NCI-H446 treated with DMSO at 0.1 percent for 48 hours (cell line): ENCODE measurements at regions not wholly inside any gene's neighbourhood (a gene's known extent, or its start where the extent isn't known, plus 50 kb on each side); places are given as distances from the start of the nearest gene placed in this dataset.
A peak's percentile ranks its signal among the peaks of the same experiment; 100 is the strongest.

Experiments used
- DNase-seq: peaks from one replicate; lab custom pipeline; 2025; lab: John Stamatoyannopoulos, UW

DNA sequence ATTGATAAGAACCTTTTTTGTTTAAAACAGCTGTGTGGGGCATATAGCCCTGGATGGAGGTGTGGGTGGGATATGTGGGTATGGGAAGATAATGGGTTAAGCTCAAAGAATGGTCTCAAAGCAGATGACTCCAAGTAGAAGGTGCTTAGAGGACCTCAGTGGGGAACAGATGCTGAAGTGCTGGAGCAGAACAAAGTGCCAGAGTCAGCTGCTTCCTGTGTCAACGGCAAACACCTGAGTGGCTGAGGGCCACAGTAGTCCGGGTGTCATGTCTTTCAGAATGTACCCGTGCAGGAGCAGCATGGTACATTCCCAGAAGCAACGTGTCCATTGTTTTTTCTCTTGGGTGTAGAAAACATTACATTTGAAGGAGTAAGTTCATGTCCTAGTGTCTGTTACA, 210.6 kb downstream of the CCNG2 start:
- no peak for DNase-seq

DNA sequence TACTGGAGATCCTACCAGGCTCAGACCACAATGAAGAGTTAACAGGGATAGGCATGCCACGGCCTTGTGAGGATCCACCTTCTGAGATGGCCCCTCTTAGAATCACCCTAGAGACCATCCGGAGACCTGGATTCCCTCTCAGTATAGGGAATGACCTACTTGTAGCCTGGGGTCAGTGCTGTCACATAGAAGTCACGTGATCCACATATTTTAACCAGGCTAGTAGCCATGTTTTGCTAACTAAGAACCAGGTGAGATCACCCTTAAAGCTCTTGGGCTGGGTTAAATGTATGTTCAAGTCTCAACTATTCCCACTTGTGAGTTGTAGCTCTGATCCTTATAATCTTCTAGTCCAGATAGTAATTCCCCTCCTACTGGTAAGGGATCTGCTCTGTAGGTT, 215.4 kb downstream of the CCNG2 start:
- DNase-seq = no peak

DNA sequence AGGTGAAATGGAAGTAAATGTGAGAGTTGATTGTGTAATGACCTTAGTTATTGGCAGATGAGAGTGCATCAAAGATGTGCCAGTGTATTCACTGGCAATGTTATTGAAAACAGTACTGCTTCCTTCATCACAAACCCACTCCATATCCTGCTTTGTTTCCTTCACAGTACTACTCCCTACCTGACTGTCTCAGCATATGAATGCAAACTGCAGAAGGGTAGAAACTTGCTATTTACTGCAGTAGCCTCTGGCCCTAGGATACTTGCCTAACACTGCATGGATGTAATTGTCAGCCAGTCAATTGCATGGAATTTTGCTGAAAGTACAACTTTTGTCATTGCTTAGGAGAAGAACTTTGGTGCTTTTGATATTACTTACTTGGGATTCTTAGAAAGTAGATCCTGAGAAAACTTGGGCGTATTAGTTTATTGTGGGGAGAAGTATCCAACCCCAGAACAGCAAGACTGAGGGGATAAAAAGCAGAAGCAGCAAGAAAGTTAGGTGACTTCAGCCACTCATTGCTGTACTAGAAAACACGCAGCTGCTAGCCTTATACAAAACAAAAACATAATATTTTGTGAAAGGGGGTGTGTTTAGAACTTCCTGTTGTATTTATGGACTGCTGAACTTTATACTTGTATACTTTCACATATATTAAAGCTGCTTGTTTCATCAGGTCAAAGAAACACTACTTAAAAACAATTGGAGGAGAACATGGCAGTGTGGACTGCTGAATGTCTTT, 219.0 kb downstream of the CCNG2 start:
- no peak for DNase-seq

DNA sequence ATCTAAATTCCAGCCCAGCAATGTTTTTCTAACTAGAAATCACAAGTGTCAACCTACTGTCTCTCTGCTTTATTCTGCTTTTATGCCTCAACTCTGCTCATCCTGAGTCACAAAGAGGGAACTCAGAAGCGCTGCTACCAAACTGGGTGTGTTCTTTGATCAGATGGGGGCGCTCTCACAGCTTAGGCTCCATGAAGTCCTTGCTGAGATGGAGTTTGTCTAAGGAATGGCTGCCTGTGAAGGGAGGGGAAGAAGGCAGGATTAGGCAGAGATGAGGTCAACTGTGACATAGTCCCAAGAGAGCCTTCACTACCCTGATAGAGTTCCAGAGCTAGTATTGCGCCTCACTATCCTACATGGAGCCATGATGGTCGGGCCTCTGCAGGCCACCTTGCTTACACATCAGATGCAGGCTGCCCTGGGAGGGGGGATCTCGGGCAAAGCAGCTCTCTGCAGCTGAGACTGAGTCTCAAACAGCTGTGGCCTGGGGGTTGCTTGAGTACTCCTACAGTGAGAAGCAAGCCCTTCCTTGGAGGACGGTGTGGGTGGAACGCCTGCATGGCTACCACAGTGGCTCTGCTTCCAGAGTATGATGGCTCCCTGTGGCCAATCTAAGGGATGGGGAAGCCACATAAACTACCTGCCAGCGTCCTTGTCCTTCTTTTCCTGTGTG, 219.9 kb downstream of the CCNG2 start:
- DNase-seq = no peak

DNA sequence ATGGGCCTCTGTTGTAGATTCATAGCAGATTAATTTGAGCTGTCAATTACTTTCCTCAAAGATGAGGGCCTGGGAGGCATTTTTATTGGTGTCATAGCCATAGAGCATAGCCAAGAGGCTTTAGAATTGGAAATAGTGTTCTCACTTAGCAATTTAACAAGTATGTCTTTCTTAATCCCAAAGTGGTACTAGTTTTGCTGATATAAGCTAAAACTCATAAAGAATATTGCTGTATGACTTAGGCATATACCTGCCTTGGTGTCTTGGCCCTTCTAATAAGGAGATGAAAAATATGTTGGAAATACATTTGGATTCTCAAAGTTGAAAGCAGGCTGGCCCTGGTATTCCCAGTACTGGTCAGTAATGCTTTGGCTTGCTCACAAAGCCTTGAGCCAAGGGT, 221.5 kb upstream of the CXCL13 start:
- no peak for DNase-seq

DNA sequence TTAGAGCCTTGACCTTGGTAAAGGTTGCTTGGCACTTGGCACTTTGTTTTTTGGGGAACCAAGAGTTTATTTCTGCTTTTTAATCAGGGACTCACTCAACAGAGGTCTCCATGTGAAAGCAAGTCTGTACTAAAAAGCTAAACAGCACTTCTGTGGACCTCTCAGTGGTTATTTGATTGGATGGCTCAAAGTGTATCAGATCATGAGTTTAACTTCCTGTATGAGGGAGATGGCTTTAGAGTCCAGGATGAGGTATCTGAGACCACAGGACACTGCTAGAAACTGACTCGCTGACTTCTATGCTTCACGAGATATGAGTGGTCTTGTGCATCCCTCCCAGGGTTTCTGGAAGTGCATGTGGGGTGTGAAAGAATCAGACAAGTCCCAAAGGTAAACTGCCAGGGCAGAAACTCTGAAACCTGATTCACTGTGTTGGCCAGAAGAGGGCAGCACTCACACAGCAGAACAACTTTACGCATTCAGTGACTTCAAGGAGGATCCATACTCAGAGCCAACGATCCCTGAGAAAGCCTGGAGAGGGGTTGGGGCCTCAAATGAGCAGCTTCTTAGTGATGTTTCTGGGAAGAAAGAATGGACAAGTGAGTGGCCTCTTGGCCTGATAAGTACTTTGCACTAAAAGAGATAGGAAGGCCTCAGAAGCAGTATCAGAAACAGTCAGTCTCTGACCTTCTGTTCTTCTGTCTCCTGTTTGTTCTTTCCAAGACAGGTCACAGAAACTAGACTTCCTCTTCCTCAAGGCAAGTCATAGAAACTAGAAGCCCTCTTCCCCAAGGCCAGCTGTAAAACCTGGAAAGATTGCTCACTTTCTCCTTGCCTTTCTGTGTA, 220.3 kb upstream of the CXCL13 start:
- peak; percentile 2 for DNase-seq

DNA sequence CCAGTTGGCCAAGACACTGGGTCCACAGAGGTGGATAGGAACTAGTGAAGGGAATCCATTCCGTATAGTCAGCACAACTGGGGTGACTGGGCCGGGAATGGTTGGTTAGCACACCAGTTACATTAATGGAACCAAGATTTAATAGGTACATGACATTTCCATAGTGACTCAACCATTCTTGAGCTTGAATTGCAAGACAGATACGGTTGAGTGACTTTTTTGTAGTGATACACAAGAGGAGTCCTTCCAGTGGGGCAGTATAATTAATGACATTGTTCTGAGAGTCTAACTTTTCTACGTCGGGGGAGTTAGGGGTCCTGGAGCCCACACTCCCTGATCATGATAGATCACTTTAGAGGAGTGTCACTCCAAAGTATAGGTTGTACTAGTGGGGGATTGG, 211.6 kb upstream of the CXCL13 start:
- DNase-seq = no peak

DNA sequence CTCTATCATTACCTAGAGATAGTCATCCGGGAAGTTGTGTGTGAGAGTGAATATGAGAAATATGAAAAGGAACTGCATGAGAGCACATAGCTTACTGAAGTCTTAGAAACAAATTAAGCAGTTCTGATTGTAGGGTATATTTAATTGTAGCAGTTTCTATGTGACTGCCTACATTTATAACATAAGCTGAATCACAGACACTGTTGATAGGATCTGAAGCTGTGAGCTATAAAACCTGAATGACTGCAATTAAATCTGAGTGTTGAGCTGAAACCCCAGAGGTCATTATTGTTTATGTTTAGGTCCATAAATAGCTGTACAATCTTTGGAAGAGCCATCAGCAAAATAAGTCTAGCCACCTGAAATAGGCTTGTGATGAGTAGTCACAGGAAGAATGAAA, 210.1 kb upstream of the CXCL13 start:
- DNase-seq = no peak

DNA sequence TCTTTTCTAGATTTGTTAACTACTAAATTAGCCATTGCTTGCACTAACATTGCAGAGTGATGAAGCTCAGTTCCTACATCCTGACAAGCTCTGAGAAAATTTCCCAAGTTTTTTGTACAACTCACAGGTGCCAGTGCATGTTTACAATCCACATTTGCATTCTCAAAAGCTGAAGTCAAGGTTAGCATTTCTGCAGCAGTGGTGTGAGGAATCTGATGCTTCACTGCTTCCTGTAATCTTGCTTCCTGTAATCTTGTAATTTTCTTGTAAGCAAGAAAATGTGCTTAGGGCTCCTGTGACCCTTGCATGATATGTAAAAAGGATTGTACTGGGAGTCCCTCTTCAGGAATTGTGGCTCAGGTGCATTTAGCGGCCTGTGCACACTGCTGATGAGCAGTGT, 207.4 kb upstream of the CXCL13 start:
- no peak for DNase-seq

DNA sequence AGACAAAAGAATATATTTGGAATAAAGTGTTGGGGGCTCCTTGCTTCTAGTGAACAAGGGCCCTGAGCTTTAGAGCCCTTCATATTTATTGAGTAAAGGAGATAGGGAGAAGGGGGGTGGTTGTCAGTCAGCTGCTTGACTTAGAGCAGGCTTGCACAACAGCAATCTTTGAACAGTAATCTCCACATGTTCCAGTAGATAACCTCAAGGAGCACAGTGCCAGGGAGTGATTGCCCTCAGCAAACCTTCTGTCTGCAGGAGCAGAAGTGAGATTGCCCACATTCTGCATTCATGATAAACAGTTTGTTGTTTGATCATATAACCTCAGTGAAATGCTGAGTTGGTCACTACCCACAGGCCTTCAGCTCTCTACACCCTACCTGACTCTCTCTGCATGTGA, 205.8 kb upstream of the CXCL13 start:
- no peak for DNase-seq

DNA sequence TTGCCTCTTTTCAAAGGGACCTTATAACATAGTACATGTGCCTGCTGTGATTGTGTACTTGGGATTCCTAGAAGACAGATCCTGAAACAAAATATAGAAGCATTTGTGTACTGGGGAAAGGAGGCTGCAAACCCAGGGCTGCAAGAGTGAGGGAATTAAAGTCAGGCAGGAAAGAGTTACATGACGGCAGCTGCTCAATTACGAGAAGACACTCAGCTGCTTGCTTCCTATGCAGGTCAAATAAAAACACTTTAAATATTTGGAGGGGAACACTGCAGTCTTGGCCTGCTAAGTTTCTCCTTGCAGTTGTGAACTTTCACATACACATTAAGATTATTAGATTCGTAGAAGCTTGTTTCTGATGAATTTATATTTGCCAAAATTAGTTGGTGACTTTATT, 191.9 kb upstream of the CXCL13 start:
- DNase-seq = no peak

DNA sequence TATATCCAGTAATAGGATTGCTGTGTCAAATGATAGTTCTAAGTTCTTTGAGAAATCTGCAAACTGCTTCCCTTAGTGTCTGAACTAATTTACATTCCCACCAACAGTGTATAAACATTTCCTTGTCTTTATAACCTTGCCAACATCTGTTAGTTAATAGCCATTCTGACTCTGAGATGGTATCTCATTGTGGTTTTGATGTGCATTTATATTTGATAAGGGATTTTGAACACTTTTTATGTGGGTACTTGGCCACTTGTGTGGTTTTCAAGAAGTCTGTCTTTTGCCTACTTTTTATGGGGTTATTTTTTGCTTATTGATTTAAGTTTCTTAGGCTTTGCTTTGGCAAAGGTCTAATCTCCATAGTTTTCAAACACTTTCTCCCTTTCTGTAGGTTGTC, 189.9 kb upstream of the CXCL13 start:
- DNase-seq = no peak

DNA sequence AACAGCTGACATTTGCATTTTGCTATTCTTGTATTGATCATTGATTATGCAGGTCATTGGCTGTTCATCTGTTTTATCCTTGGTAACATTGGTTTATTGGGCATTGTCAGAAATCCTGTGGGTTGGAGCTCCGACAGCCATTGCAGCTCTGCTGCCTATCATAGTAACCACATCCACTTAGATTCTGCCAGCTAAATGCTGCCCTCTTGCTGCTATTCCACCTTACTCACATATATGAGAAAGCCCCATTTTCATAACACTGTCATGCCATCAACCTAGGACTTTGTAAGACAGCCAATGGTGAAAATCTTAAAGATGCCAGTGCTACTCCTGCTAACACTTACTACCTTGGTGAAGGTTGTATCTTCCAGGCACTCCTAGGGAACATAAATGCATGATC, 187.3 kb upstream of the CXCL13 start:
- DNase-seq = no peak

DNA sequence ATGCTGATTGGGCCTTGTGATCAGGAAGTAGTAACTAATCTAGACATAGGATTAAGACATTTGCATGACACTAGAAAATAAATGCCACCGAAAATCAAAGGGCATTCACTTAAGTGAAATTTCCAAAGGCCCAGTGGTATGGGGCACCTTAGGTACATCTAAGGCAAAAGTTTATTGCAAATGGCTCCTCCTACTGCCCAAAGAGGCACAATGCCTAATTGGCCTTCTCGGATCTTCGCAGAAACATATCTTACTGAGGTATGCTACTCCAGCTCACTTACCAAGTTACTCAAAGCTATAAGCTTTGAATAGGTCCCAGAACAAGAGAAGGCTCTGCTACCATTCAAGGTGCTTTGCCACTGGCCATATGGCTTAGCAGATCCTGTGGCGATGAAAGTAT, 174.8 kb upstream of the CXCL13 start:
- no peak for DNase-seq

DNA sequence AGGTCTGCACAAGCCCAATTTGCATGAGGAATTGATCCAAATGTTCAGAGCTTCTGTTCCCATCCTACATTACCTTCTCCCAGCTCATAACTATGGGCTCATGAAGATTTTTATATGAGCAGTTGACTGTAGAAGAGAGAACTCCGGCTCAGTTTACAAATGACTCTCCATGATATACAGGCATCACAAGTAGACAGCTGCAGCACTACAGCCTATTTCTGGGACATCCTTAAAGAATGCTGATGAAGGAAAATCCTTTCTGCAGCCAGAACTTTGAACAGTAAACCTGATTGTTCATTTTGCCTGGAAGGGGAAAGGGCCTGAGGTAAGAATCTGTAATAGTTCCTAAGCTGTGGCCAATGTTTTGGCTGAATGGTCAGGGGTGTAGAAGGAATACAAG, 174.1 kb upstream of the CXCL13 start:
- DNase-seq = no peak

DNA sequence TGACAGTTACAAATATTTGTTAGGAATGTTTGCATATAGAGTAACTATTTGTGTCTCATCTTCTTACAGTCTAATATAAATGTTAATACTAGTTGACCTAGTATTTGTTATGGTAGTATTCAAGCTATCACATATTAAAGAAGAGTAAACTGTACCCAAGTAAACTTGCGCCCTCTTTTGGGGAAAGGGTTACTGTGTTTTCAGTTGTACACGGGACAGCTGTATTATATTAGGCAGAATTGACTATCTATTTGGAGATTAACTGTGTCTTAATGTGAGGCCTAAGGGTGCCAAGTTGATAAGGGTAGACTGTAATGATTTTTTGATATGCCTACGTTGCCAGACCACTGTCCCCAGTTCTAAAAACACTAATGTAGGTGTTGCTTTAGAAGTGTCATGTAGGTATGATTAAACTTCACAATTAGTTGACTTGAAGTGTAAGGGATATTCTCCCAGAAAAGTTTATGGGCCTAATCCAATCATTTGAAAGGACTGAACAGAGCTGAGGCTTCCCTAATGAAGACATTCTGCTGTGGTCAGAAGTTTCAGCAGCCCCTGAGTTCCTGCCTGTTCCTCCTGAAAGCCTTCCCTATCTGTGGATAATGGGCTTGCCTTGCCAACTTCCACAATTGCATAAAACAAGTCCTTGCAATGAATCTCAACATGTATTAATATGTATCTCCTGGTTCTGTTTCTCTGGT, 172.8 kb upstream of the CXCL13 start:
- DNase-seq = no peak

DNA sequence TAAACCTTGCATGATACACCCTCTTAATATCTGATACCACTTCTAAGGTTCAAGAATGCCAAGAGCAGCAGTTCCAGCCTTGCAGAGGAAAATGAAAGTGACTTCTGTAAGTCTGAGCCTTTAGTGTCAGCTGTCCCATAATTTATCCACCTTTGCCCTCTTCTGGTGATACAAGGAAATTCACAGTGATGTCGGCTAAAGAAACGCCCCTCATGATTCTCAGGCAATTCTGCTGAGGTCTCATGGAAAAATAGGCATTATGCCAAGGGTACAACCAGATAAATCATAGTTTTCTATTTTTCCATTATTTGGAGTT, 172.2 kb upstream of the CXCL13 start:
- DNase-seq = no peak

DNA sequence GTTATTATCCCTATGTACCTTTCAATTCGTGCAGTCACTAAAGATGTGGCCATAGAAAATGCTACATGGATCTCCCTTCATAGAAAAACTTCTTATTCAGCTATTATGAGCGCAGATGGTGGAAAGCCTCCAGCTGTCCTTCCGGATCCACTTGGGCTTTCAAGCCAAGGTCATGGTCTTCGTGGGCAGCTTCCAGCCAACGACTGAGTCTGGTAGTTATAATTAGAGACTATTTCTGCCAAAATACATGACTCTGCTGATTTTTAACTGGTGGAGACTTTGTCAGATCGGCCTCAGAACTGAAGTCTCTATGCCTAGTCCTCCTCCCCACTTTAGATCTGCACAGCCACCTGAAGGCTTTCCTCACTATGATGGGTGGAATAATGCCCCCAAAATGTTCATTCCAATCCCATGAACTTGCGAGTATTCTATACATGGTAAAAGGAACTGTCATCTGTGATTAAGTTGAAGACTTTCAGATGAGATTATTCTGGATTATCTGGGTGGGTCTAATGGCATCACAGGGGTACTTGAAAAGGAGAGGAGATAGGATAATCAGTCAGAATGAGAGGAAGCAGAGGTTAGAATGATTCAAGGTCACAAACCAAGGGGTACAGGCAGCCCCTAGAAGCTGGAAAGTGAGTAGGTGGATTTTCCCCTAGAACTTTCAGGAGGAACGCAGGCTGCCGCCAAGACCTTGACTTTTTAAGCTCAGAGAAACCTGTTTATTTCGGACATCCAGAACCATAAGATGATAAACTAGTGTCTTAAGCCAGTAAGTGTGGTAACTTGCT, 171.1 kb upstream of the CXCL13 start:
- no peak for DNase-seq

DNA sequence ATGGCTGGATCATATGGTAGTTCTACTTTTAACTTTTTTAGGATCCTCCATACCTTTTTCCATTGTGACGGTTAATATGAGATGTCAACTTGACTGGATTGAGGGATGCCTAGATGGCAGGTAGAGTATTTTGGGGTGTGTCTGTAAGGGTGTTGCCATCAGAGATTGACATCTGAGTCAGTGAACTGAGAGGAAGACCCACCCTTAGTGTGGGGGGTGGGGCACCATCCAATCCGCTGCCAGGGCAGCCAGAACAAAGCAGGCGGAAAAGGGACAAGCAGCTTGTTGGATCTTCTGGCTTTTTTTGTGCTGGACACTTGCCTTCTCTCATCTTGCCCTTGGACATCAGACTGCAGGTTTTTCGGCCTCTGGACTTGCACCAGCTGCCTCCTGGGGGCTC, 168.5 kb upstream of the CXCL13 start:
- no peak for DNase-seq

DNA sequence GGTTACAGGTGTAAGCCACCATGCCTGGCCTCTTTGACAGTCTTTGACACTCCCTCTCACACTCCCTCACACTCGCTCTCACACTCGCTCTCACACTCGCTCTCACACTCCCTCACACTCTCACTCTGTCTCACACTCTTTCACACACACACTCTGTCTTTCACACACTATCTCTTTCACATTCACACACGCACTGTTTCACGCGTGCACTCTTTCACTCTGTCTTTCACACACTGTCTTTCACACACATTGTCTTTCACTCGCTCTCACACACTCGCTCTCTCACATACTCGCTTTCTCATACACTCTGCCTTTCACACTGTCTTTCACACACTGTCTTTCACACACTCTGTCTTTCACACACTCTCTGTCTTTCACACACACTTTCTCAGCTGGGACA, 167.1 kb upstream of the CXCL13 start:
- DNase-seq = no peak

DNA sequence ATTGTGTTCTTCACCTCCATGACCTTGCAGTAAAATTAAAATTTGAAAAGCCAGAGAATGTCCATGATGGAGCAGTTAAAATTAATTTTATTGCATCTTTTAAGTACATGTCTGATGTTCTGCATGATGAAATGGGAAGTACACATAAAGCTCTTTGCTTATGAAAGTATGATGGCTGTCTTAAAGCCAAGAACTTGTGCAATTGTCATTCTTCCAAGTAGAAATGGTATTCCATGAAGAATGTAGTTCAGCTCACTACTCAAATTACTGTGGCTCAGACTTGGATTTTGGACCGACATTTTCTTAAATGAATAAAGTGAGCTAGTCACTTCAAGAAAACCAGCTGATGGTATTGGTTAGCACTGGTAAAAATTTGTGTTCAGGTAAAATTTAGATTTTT, 161.7 kb upstream of the CXCL13 start:
- DNase-seq = no peak

DNA sequence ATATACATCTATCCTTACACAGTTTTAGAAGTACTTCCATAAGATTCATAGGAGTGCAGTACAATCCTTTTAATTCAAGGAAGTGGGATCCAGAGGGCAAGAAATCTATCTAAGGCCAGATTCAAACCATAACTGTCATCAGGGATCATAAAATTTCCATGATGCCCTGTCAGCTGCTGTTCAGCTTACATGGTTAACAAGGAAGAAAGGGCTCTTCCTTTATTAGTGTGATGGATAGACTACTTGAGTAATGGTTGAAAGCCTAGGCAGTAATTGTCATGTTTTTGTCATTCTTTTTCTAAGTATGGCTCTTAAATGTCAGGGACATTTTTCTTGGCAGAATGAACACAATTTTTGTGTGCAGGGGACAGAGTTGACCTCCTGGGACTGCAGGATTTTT, 159.8 kb upstream of the CXCL13 start:
- no peak for DNase-seq
